ENCODE measurements at regions not wholly inside any gene's neighbourhood (a gene's known extent, or its start where the extent isn't known, plus 50 kb on each side); places are given as distances from the start of the nearest gene placed in this dataset.
"Not testable (repeated sequence)": the region's sequence is repeated elsewhere in the genome, so short reads cannot be mapped to it uniquely, and the experiment has no call there.

- DNase-seq (ENCODE audit: low read depth) = no peak
Observed at GRCh38 chr1:117707371-117707770, 101.5 kb downstream of the TENT5C start.

- no peak for DNase-seq (ENCODE audit: low read depth)
Observed at GRCh38 chr1:117708323-117709248, 102.7 kb downstream of the TENT5C start.

- no peak for DNase-seq (ENCODE audit: low read depth)
Observed at GRCh38 chr1:117709249-117709691, 103.4 kb downstream of the TENT5C start.

- DNase-seq (ENCODE audit: low read depth) = no peak
Observed at GRCh38 chr1:117710710-117711109, 104.9 kb downstream of the TENT5C start.

GRCh38 chr1:117712621-117713020 lies 106.8 kb downstream of the TENT5C start:
- no peak for DNase-seq (ENCODE audit: low read depth)

- DNase-seq (ENCODE audit: low read depth) = no peak
Observed at GRCh38 chr1:117714546-117714945, 108.7 kb downstream of the TENT5C start.

GRCh38 chr1:117716030-117716429 lies 110.2 kb downstream of the TENT5C start:
- DNase-seq (ENCODE audit: low read depth) = not testable (repeated sequence)

- not testable (repeated sequence) for DNase-seq (ENCODE audit: low read depth)
Observed at GRCh38 chr1:117717980-117718379, 112.1 kb downstream of the TENT5C start.

GRCh38 chr1:117718596-117718995 lies 112.7 kb downstream of the TENT5C start:
- DNase-seq (ENCODE audit: low read depth) = not testable (repeated sequence)

- no peak for DNase-seq (ENCODE audit: low read depth)
Observed at GRCh38 chr1:117719004-117719403, 113.2 kb downstream of the TENT5C start.

- DNase-seq (ENCODE audit: low read depth) = no peak
Observed at GRCh38 chr1:117732065-117732797, 126.4 kb downstream of the TENT5C start.

GRCh38 chr1:117732956-117733355 lies 127.1 kb downstream of the TENT5C start:
- DNase-seq (ENCODE audit: low read depth) = no peak

- no peak for DNase-seq (ENCODE audit: low read depth)
Observed at GRCh38 chr1:117734403-117734802, 128.6 kb downstream of the TENT5C start.

- DNase-seq (ENCODE audit: low read depth) = no peak
Observed at GRCh38 chr1:117735045-117735992, 129.5 kb downstream of the TENT5C start.

GRCh38 chr1:117739504-117739903 lies 133.7 kb downstream of the TENT5C start:
- no peak for DNase-seq (ENCODE audit: low read depth)

GRCh38 chr1:117740496-117740895 lies 134.6 kb downstream of the TENT5C start:
- DNase-seq (ENCODE audit: low read depth) = no peak

GRCh38 chr1:117746565-117746964 lies 140.7 kb downstream of the TENT5C start:
- DNase-seq (ENCODE audit: low read depth) = not testable (repeated sequence)

GRCh38 chr1:117747605-117748004 lies 141.8 kb downstream of the TENT5C start:
- DNase-seq (ENCODE audit: low read depth) = no peak

- no peak for DNase-seq (ENCODE audit: low read depth)
Observed at GRCh38 chr1:117751321-117751720, 145.5 kb downstream of the TENT5C start.

- DNase-seq (ENCODE audit: low read depth) = no peak
Observed at GRCh38 chr1:117752661-117753060, 146.8 kb downstream of the TENT5C start.

GRCh38 chr1:117753232-117753631 lies 147.4 kb downstream of the TENT5C start:
- no peak for DNase-seq (ENCODE audit: low read depth)

GRCh38 chr1:117753652-117754051 lies 147.8 kb downstream of the TENT5C start:
- no peak for DNase-seq (ENCODE audit: low read depth)

Data from stimulated activated CD8-positive, alpha-beta memory T cell treated with anti-CD3 and anti-CD28 coated beads, Interleukin-7, amount 100 ng/mL, for 24 hours (primary cell).